Retinal pigment epithelial cell (primary cell): ENCODE measurements at regions not wholly inside any gene's neighbourhood (a gene's known extent, or its start where the extent isn't known, plus 50 kb on each side); places are given as distances from the start of the nearest gene placed in this dataset.
A peak's percentile ranks its signal among the peaks of the same experiment; 100 is the strongest.

ENCODE experiments used
- DNase-seq: peaks from one replicate; pipeline ENCODE4 v3.0.0-alpha.2; 2010; ENCODE audit warnings: low read depth
- H3K4me3 ChIP-seq: 2 replicates; pipeline ENCODE4 v1.5.1; 2011; ENCODE audit warnings: mild to moderate bottlenecking, low read length, control low read depth, moderate library complexity
- CTCF ChIP-seq: conservative IDR thresholded peaks from 2 replicates; pipeline ENCODE4 v1.5.1; 2011; ENCODE audit warnings: low read depth, low read length, control low read depth, inconsistent platforms

GRCh38 chrX:42686296-42686695, 91.7 kb downstream of the PPP1R2C start:
- TF ChIP-seq CTCF = no peak
- no peak overlapping the region for H3K4me3 ChIP-seq
- DNase-seq = no peak

- no peak overlapping the region for H3K4me3 ChIP-seq
- no peak for TF ChIP-seq CTCF
- DNase-seq = no peak
Observed at GRCh38 chrX:42684065-42684464, 93.9 kb downstream of the PPP1R2C start.

- H3K4me3 ChIP-seq = no peak overlapping the region
- TF ChIP-seq CTCF = peak; percentile 9
- DNase-seq = no peak
Observed at GRCh38 chrX:42680666-42681065, 97.3 kb downstream of the PPP1R2C start.

- peak; percentile 6 for TF ChIP-seq CTCF
- no peak overlapping the region for H3K4me3 ChIP-seq
- DNase-seq = no peak
Observed at GRCh38 chrX:42678133-42678532, 99.8 kb downstream of the PPP1R2C start.

- DNase-seq = no peak
- H3K4me3 ChIP-seq = no peak overlapping the region
- TF ChIP-seq CTCF = no peak
Observed at GRCh38 chrX:42673301-42673810, 104.6 kb downstream of the PPP1R2C start.

GRCh38 chrX:42664680-42665079, 113.3 kb downstream of the PPP1R2C start:
- H3K4me3 ChIP-seq = no peak overlapping the region
- no peak for TF ChIP-seq CTCF
- DNase-seq = no peak

GRCh38 chrX:42628471-42628870, 149.5 kb downstream of the PPP1R2C start:
- no peak overlapping the region for H3K4me3 ChIP-seq
- TF ChIP-seq CTCF = no peak
- DNase-seq = no peak
